Occipital lobe (tissue), 1 donor: ENCODE measurements at regions not wholly inside any gene's neighbourhood (a gene's known extent, or its start where the extent isn't known, plus 50 kb on each side); places are given as distances from the start of the nearest gene placed in this dataset.

Source experiments
- DNase-seq: peaks from one replicate; lab custom pipeline; 2025; lab: John Stamatoyannopoulos, UW

GRCh38 chr5:125134216-125135081 is 388.0 kb upstream of the ZNF608 start:
- DNase-seq = no peak

- no peak for DNase-seq
Measured at GRCh38 chr5:125137535-125137934, 391.1 kb upstream of the ZNF608 start.

- DNase-seq = no peak
Measured at GRCh38 chr5:125138266-125138665, 391.8 kb upstream of the ZNF608 start.

GRCh38 chr5:125139590-125139989 is 393.2 kb upstream of the ZNF608 start:
- no peak for DNase-seq

GRCh38 chr5:125140220-125140619 is 393.8 kb upstream of the ZNF608 start:
- DNase-seq = no peak

GRCh38 chr5:125140855-125141254 is 394.4 kb upstream of the ZNF608 start:
- DNase-seq = no peak

- no peak for DNase-seq
Measured at GRCh38 chr5:125142458-125142857, 396.0 kb upstream of the ZNF608 start.

GRCh38 chr5:125143011-125143410 is 396.6 kb upstream of the ZNF608 start:
- no peak for DNase-seq

GRCh38 chr5:125148076-125148475 is 401.6 kb upstream of the ZNF608 start:
- DNase-seq = no peak

GRCh38 chr5:125148706-125149105 is 402.3 kb upstream of the ZNF608 start:
- no peak for DNase-seq

GRCh38 chr5:125149110-125149509 is 402.7 kb upstream of the ZNF608 start:
- DNase-seq = no peak

- no peak for DNase-seq
Measured at GRCh38 chr5:125149527-125149926, 403.1 kb upstream of the ZNF608 start.

GRCh38 chr5:125150041-125150669 is 403.7 kb upstream of the ZNF608 start:
- no peak for DNase-seq

GRCh38 chr5:125151150-125151900 is 404.9 kb upstream of the ZNF608 start:
- no peak for DNase-seq

GRCh38 chr5:125152044-125152443 is 405.6 kb upstream of the ZNF608 start:
- DNase-seq = no peak

- DNase-seq = no peak
Measured at GRCh38 chr5:125152461-125153189, 406.2 kb upstream of the ZNF608 start.

GRCh38 chr5:125153231-125153630 is 406.8 kb upstream of the ZNF608 start:
- DNase-seq = no peak

- DNase-seq = no peak
Measured at GRCh38 chr5:125154301-125155110, 408.1 kb upstream of the ZNF608 start.

GRCh38 chr5:125160787-125161502 is 414.5 kb upstream of the ZNF608 start:
- no peak for DNase-seq

- DNase-seq = no peak
Measured at GRCh38 chr5:125162714-125163113, 416.3 kb upstream of the ZNF608 start.
